HG02642 (cell line): ENCODE measurements at regions not wholly inside any gene's neighbourhood (a gene's known extent, or its start where the extent isn't known, plus 50 kb on each side); places are given as distances from the start of the nearest gene placed in this dataset.
"Not testable (repeated sequence)": the region's sequence is repeated elsewhere in the genome, so short reads cannot be mapped to it uniquely, and the experiment has no call there.

Experiments
- ATAC-seq: cut with Tn5 transposase; IDR thresholded peaks from one replicate; pipeline ENCODE4 v1.9.1; 2021; ENCODE audit warnings: mild to moderate bottlenecking; ENCODE audit not compliant: unreplicated experiment, poor library complexity

DNA sequence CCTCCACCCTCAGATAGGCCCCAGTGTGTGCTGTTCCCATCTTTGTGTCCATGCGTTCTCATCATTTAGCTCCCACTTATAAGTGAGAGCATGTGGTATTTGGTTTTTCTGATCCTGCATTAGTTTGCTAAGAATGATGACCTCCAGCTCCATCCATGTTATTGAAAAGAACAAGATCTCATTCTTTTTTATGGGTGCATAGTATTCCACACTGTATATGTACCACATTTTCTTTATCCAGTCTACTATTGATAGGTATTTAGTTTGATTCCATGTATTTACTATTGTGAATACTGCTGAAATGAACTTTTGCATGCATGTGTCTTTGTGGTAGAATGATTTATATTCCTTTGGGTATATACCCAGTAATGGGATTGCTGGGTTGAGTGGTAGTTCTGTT lies 303.3 kb downstream of the SEMA3D start:
- not testable (repeated sequence) for ATAC-seq

DNA sequence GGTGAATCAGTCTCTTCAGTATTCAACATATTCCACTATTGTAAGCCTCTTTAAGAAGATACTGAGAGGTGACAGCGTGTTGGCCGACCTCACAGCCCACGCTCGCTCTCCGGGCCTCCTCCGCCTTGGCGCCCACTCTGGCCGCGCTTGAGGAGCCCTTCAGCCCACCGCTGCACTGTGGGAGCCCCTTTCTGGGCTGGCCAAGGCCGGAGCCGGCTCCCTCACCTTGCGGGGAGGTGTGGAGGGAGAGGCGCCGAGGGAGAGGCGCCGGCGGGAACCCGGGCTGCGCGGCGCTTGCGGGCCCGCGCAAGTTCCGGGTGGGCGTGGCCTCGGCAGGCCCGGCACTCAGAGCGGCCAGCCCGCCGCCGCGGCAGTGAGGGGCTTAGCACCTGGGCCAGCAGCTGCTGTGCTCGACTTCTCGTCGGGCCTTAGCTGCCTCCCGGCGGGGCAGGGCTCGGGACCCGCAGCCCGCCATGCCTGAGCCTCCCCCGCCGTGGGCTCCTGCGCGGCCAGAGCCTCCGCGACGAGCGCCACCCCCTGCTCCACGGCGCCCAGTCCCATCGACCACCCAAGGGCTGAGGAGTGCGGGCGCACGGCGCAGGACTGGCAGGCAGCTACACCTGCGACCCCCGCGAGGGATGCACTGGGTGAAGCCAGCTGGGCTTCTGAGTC lies 306.4 kb downstream of the SEMA3D start:
- not testable (repeated sequence) for ATAC-seq

GRCh38 chr7:84879570-84880325 lies 307.1 kb downstream of the SEMA3D start:
- no peak for ATAC-seq

- no peak for ATAC-seq
These were observed 308.8 kb downstream of the SEMA3D start for GRCh38 chr7:84877943-84878570.

DNA sequence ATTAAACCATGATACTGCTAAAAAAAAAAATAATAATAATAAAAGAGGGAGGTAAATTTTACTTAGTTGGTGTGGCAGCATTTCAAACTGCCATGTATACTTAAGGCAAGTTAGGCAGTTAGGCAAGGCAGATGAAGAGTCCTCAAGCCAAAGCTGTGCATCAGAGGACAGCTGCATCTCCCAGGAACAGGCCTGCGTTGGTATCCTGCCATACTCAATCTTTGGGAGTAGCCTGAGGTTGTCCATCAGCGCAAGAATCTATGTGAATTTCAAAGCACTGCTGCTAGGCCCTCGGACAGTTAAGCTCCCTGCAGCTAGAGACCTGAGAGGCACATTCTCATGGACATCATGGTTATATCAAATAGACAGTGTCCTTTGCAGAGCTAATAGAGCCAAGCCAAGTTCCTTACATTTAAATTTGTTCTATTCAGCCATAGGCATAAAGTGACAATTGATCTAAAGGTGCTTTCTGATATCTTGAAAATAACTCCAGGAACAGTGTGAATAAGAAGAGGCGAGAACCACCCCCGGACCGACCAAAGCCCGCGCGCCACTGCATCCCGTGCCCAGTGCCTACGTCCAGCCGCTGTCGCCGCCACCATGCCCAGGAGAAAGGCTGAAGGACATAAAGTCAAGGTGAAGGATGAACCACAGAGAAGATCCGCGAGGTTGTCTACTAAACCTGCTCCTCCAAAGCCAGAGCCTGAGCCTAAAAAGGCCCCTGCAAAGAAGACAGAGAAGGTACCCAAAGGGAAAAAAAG lies 310.6 kb downstream of the SEMA3D start:
- no peak for ATAC-seq

DNA sequence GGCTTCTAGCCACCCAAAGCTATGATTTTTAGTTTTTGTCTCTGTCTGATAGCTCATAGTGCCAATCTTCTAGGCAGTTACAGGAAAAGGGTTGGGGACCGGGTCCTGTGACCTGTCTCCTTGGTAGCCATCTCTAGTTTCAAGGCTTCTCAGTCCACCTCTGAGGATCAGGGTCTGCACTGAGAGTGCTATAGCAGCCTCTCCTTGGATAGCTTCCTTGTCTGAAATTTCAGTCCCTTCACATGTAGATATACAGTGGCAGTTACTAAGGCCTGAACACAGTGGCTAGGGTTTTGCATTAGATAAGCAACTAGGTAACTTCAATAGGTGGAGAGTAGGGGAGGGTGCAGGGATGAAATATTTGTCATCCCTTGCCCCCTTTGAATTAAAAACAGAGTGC lies 321.3 kb downstream of the SEMA3D start:
- no peak for ATAC-seq

- ATAC-seq, result no peak
These were observed 329.5 kb downstream of the SEMA3D start for GRCh38 chr7:84857336-84857735.

GRCh38 chr7:84855758-84856157 lies 331.1 kb downstream of the SEMA3D start:
- ATAC-seq, result no peak

GRCh38 chr7:84848974-84849372 lies 337.9 kb downstream of the SEMA3D start:
- ATAC-seq, result not testable (repeated sequence)

DNA sequence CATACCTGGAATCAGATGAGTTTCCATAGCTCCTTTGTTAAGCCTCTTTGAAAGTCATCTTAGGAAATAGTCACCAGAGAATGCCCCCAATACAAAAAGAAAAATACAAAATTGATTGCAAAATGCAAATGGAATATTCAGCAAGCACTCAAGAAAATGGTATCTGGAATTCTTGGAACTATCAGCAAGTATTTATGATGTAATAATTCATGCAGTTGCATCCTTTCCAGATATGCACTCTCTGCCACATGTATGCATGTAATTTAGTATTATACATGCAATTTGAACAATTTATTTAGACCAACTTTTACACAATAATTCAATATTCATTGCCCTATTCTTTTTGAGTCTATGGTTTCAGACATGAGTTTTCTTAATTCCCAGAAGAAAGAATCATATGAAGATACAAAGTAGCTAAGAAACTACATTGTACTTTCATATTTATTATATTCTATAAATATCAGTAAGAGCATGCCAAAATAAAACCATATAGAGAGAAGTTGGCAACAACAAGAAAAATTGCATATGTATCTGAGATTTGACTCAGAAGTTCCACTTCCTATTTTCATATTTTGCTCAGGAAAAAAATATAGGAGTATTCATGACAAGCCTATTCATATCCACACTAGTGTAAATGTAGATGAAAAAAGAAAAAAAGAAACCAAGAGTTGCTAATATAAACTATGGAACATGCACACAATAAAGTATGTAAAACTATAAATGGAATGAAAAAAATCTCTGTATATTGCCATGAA lies 338.5 kb downstream of the SEMA3D start:
- ATAC-seq, result no peak

- ATAC-seq, result no peak
These were observed 339.1 kb downstream of the SEMA3D start for GRCh38 chr7:84847790-84848189.

DNA sequence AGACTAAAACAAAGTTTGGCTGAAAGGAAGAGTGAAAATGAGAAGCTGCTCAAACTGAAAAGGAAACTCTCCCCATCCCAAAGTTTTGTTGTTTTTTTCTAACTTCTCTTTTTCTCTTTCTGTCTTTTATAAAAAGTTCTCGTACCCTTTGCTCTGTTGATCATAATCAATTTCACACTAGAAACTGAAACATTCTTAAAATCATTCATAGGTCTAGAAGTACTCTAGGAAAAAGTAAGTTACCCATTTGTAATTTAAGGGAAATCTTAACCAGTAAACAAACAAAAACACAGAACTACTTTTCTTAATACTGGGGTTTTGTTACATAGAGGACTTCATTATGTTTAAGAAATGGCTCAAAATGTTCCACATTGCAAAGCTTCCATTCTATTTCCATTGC lies 339.8 kb downstream of the SEMA3D start:
- no peak for ATAC-seq

- no peak for ATAC-seq
These were observed 340.9 kb downstream of the SEMA3D start for GRCh38 chr7:84845971-84846370.

DNA sequence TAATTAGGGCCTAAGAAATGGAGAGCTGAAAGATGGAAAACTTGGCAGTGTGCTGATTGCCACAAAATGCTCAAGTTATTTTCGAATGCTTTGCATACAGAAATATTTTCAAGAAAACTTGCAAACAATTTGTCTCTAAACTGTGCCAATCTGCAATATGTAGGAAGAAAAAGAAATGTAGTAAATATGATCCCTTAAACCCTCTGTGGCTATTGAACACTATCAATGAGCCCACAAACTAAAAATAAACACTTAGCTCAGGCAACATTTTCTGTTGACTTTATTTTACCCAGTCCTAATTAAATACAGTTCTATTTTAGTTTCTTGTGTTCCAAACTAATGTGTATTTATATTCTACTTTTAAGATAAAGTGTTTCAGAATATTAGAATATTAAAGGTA lies 342.1 kb downstream of the SEMA3D start:
- no peak for ATAC-seq

DNA sequence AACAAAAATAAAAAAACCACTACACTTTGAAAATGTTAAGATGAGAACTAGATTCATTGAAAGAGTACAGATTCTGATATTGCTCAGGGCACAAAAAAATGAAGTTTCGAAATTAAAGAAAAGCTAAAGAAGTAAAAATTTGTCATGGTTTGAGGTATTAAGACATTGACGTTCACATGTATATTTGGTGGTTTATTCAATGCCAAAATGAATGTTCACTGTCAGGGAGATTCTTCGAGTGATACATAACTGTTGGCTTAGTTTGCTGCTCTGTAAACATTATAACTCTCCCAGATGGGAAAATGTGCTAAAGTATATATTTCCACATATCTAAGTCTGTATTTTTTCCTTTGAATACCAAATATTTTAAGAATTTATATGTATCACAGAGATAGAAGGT lies 345.0 kb downstream of the SEMA3D start:
- ATAC-seq, result no peak

- no peak for ATAC-seq
These were observed 348.0 kb downstream of the SEMA3D start for GRCh38 chr7:84838857-84839256.

GRCh38 chr7:84837405-84837804 lies 349.5 kb downstream of the SEMA3D start:
- no peak for ATAC-seq

GRCh38 chr7:84829719-84830118 lies 357.1 kb downstream of the SEMA3D start:
- ATAC-seq, result no peak

GRCh38 chr7:84824057-84824651 lies 362.7 kb downstream of the SEMA3D start:
- ATAC-seq, result no peak

- no peak for ATAC-seq
These were observed 363.3 kb downstream of the SEMA3D start for GRCh38 chr7:84823530-84823929.
